Nephron (organoid): ENCODE measurements at regions not wholly inside any gene's neighbourhood (a gene's known extent, or its start where the extent isn't known, plus 50 kb on each side); places are given as distances from the start of the nearest gene placed in this dataset.

Source experiments
- H3K27ac Mint-ChIP-seq, 3 experiments: 2 replicates each; pipeline ENCODE4 v1.8.0; 2020; ENCODE audit warnings: mixed read lengths in 3 of 3, mild to moderate bottlenecking in 2 of 3, moderate library complexity in 1 of 3
- H3K27me3 Mint-ChIP-seq: 2 replicates; pipeline ENCODE4 v1.8.0; 2021; ENCODE audit warnings: low read depth, mild to moderate bottlenecking, moderate library complexity, mixed read lengths
- H3K36me3 Mint-ChIP-seq: 2 replicates; pipeline ENCODE4 v1.8.0; 2020; ENCODE audit warnings: low read depth, mixed read lengths
- H3K4me1 Mint-ChIP-seq: 2 replicates; pipeline ENCODE4 v1.8.0; 2020; ENCODE audit warnings: mixed read lengths
- H3K4me3 Mint-ChIP-seq, 3 experiments: 2 replicates each; pipeline ENCODE4 v1.8.0; 2020; ENCODE audit warnings: mild to moderate bottlenecking in 3 of 3, mixed read lengths in 3 of 3, moderate library complexity in 2 of 3
- H3K9me3 Mint-ChIP-seq: 2 replicates; pipeline ENCODE4 v1.8.0; 2020; ENCODE audit warnings: mixed read lengths
- CTCF ChIP-seq, 3 experiments: fragments of 200-600 bp; sonication (generic); IDR thresholded peaks; one replicate each; pipeline ENCODE4 v1.5.0; 2021; ENCODE audit warnings: antibody characterized with exemption in 3 of 3; ENCODE audit not compliant: unreplicated experiment in 3 of 3

GRCh38 chr11:37710031-37710430 lies 1112.0 kb upstream of the RAG2 start:
- H3K9me3 Mint-ChIP-seq, result no peaks in the 10 kb centered on the region
- peak overlapping the region; percentile 80 to 92 (median 81) for H3K27ac Mint-ChIP-seq
- TF ChIP-seq CTCF (IDR thresholded peaks at IDR 0.05; ENCODE audit: unreplicated experiment in 3 of 3), result no peak
- no peak overlapping the region for H3K4me3 Mint-ChIP-seq
- peaks cover 28% of the 10 kb centered on the region for H3K4me1 Mint-ChIP-seq
- H3K27me3 Mint-ChIP-seq, result no peaks in the 10 kb centered on the region
- no peaks in the 10 kb centered on the region for H3K36me3 Mint-ChIP-seq

GRCh38 chr11:37704791-37705190 lies 1106.8 kb upstream of the RAG2 start:
- peak overlapping the region in 1 of 3 experiments; percentile 4 for H3K27ac Mint-ChIP-seq
- peaks cover 3% of the 10 kb centered on the region for H3K27me3 Mint-ChIP-seq
- no peaks in the 10 kb centered on the region for H3K36me3 Mint-ChIP-seq
- TF ChIP-seq CTCF (IDR thresholded peaks at IDR 0.05; ENCODE audit: unreplicated experiment in 3 of 3), result no peak
- no peak overlapping the region for H3K4me3 Mint-ChIP-seq
- peaks cover 2% of the 10 kb centered on the region for H3K4me1 Mint-ChIP-seq
- H3K9me3 Mint-ChIP-seq, result peaks cover 3% of the 10 kb centered on the region

- H3K4me3 Mint-ChIP-seq, result no peak overlapping the region
- no peak for TF ChIP-seq CTCF (IDR thresholded peaks at IDR 0.05; ENCODE audit: unreplicated experiment in 3 of 3)
- peaks cover 3% of the 10 kb centered on the region for H3K27me3 Mint-ChIP-seq
- H3K9me3 Mint-ChIP-seq, result peaks cover 22% of the 10 kb centered on the region
- no peaks in the 10 kb centered on the region for H3K4me1 Mint-ChIP-seq
- peaks cover 4% of the 10 kb centered on the region for H3K36me3 Mint-ChIP-seq
- no peak overlapping the region for H3K27ac Mint-ChIP-seq
Observed at GRCh38 chr11:37699644-37700043, 1101.6 kb upstream of the RAG2 start.

GRCh38 chr11:37695283-37695682 lies 1097.2 kb upstream of the RAG2 start:
- peaks cover 4% of the 10 kb centered on the region for H3K36me3 Mint-ChIP-seq
- H3K27me3 Mint-ChIP-seq, result no peaks in the 10 kb centered on the region
- H3K9me3 Mint-ChIP-seq, result peaks cover 30% of the 10 kb centered on the region
- no peak overlapping the region for H3K4me3 Mint-ChIP-seq
- no peak for TF ChIP-seq CTCF (IDR thresholded peaks at IDR 0.05; ENCODE audit: unreplicated experiment in 3 of 3)
- no peaks in the 10 kb centered on the region for H3K4me1 Mint-ChIP-seq
- no peak overlapping the region for H3K27ac Mint-ChIP-seq

GRCh38 chr11:37689951-37690350 lies 1091.9 kb upstream of the RAG2 start:
- peaks cover 4% of the 10 kb centered on the region for H3K36me3 Mint-ChIP-seq
- TF ChIP-seq CTCF (IDR thresholded peaks at IDR 0.05; ENCODE audit: unreplicated experiment in 3 of 3), result no peak

GRCh38 chr11:37688456-37688855 lies 1090.4 kb upstream of the RAG2 start:
- Mint-ChIP-seq H3K27me3 (no peaks in the 10 kb centered on the region), H3K27ac (no peak overlapping the region), H3K4me1 (no peaks in the 10 kb centered on the region), H3K36me3 (no peaks in the 10 kb centered on the region), H3K4me3 (no peak overlapping the region), H3K9me3 (peaks cover 4% of the 10 kb centered on the region)
- no peak for TF ChIP-seq CTCF (IDR thresholded peaks at IDR 0.05; ENCODE audit: unreplicated experiment in 3 of 3)

More at GRCh38 chr11:37689951-37690350, 1091.9 kb upstream of the RAG2 start:
- Mint-ChIP-seq H3K27me3 (no peaks in the 10 kb centered on the region), H3K4me3 (no peak overlapping the region), H3K27ac (no peak overlapping the region), H3K9me3 (peaks cover 16% of the 10 kb centered on the region), H3K4me1 (no peaks in the 10 kb centered on the region)
